ENCODE measurements at regions not wholly inside any gene's neighbourhood (a gene's known extent, or its start where the extent isn't known, plus 50 kb on each side); places are given as distances from the start of the nearest gene placed in this dataset.

GRCh38 chr5:2184563-2185540 is 302.1 kb upstream of the IRX4 start:
- TF ChIP-seq CTCF (IDR thresholded peaks at IDR 0.05; ENCODE audit: borderline replicate concordance, extremely low read depth, low read length, poor library complexity, severe bottlenecking), result no peak
- TF ChIP-seq EZH2 (IDR thresholded peaks at IDR 0.05; ENCODE audit: borderline replicate concordance, low read depth, low read length, severe bottlenecking), result no peak

Data from DND-41 (cell line).